ENCODE measurements at regions not wholly inside any gene's neighbourhood (a gene's known extent, or its start where the extent isn't known, plus 50 kb on each side); places are given as distances from the start of the nearest gene placed in this dataset.

DNA sequence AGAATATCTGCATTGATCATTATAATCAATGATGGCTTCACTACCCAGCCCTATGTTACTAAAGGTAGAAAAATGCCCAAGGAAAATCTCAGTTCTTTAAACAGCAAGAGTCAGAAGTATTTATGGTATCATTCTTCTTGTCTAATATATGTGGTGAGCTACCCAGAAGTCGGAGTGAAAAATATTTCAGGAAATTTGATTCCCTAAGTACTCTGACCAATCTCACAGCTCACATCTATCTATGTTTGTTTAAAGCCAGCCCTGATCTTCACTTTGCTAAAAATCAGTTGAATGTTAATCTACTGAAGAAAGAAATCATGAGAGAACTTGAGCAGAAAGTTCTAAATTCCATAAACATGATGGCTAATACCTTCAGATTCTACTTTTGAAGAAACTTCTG lies 522.9 kb upstream of the SLIT2 start:
- BruUV-seq (replicated peaks): no TSS peak
- no peaks in the 10 kb centered on the region for H3K9me3 ChIP-seq (ENCODE audit: insufficient read depth, low read depth)
- H4K20me1 ChIP-seq (ENCODE audit: insufficient read depth): no peaks in the 10 kb centered on the region
- H3K4me2 ChIP-seq: no peak overlapping the region
- H3K27ac ChIP-seq: no peak overlapping the region
- intact Hi-C loops (cut with micrococcal nuclease; ENCODE audit: unreplicated experiment): no loop called here
- H3K4me3 ChIP-seq: no peak overlapping the region
- no peaks in the 10 kb centered on the region for H3K27me3 ChIP-seq (ENCODE audit: insufficient read depth, low read depth)
- H3K4me1 ChIP-seq (replicated peaks; ENCODE audit: insufficient read depth): no peaks in the 10 kb centered on the region
- DNase-seq: no peak
- no peak overlapping the region for H2AFZ ChIP-seq
- H3K36me3 ChIP-seq (ENCODE audit: low read depth): no peaks in the 10 kb centered on the region
- H3K9me2 ChIP-seq (ENCODE audit: insufficient read depth): no peaks in the 10 kb centered on the region
- CTCF ChIA-PET: no interaction called here
- H3F3A ChIP-seq (ENCODE audit: insufficient read depth, low read depth): no peaks in the 10 kb centered on the region
- TF ChIP-seq EZH2 (IDR thresholded peaks at IDR 0.05; ENCODE audit: low read depth) (no peak), CTCF (conservative IDR thresholded peaks at IDR 0.05) (no peak)
- POLR2A ChIA-PET (ENCODE audit: unreplicated experiment): no interaction called here
- no peaks in the 10 kb centered on the region for H3K79me2 ChIP-seq (ENCODE audit: low read depth)

DNA sequence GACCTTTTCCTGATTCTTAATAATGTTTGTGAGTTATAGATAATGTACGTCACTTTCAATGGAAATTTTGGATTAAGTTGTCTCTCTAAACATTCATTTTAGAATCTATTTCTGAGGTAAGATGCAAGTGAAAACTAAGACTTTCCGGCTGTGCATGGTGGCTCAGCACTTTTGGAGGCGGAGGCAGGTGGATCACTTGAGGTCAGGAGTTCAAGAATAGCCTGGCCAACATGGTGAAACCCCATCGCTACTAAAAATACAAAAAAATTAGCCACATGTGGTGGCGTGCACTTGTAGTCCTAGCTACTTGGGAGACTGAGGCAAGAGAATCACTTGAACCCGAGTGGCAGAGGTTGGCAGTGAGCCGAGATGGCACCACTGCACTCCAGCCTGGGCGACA lies 524.6 kb upstream of the SLIT2 start:
- no peak overlapping the region for H3K4me2 ChIP-seq
- no peaks in the 10 kb centered on the region for H3F3A ChIP-seq (ENCODE audit: insufficient read depth, low read depth)
- DNase-seq: no peak
- intact Hi-C loops (cut with micrococcal nuclease; ENCODE audit: unreplicated experiment): no loop called here
- no peaks in the 10 kb centered on the region for H3K79me2 ChIP-seq (ENCODE audit: low read depth)
- no peaks in the 10 kb centered on the region for H3K36me3 ChIP-seq (ENCODE audit: low read depth)
- H2AFZ ChIP-seq: no peak overlapping the region
- BruUV-seq (replicated peaks): no TSS peak
- H3K9me3 ChIP-seq (ENCODE audit: insufficient read depth, low read depth): no peaks in the 10 kb centered on the region
- H3K4me3 ChIP-seq: no peak overlapping the region
- H3K4me1 ChIP-seq (replicated peaks; ENCODE audit: insufficient read depth): no peaks in the 10 kb centered on the region
- TF ChIP-seq EZH2 (IDR thresholded peaks at IDR 0.05; ENCODE audit: low read depth): no peak
- TF ChIP-seq CTCF (conservative IDR thresholded peaks at IDR 0.05): no peak
- no peak overlapping the region for H3K27ac ChIP-seq
- CTCF ChIA-PET: no interaction called here
- H3K27me3 ChIP-seq (ENCODE audit: insufficient read depth, low read depth): no peaks in the 10 kb centered on the region
- H3K9me2 ChIP-seq (ENCODE audit: insufficient read depth): no peaks in the 10 kb centered on the region
- no peaks in the 10 kb centered on the region for H4K20me1 ChIP-seq (ENCODE audit: insufficient read depth)
- POLR2A ChIA-PET (ENCODE audit: unreplicated experiment): no interaction called here

- H3K36me3 ChIP-seq (ENCODE audit: low read depth): no peaks in the 10 kb centered on the region
- no peaks in the 10 kb centered on the region for H3K79me2 ChIP-seq (ENCODE audit: low read depth)
- no peaks in the 10 kb centered on the region for H3K9me3 ChIP-seq (ENCODE audit: insufficient read depth, low read depth)
- intact Hi-C loops (cut with micrococcal nuclease; ENCODE audit: unreplicated experiment): no loop called here
- H3F3A ChIP-seq (ENCODE audit: insufficient read depth, low read depth): no peaks in the 10 kb centered on the region
- POLR2A ChIA-PET (ENCODE audit: unreplicated experiment): no interaction called here
- H2AFZ ChIP-seq: no peak overlapping the region
- no peak overlapping the region for H3K4me2 ChIP-seq
- no peak overlapping the region for H3K27ac ChIP-seq
- no TSS peak for BruUV-seq (replicated peaks)
- no peaks in the 10 kb centered on the region for H4K20me1 ChIP-seq (ENCODE audit: insufficient read depth)
- TF ChIP-seq CTCF (conservative IDR thresholded peaks at IDR 0.05) (no peak), EZH2 (IDR thresholded peaks at IDR 0.05; ENCODE audit: low read depth) (no peak)
- CTCF ChIA-PET: interaction anchor here (0.5 kb wide), 1 partner anchor 350 kb away, joined by 7 read pairs; no protein-coding TSS in a partner anchor
- H3K4me1 ChIP-seq (replicated peaks; ENCODE audit: insufficient read depth): no peaks in the 10 kb centered on the region
- no peaks in the 10 kb centered on the region for H3K9me2 ChIP-seq (ENCODE audit: insufficient read depth)
- no peaks in the 10 kb centered on the region for H3K27me3 ChIP-seq (ENCODE audit: insufficient read depth, low read depth)
- no peak for DNase-seq
- H3K4me3 ChIP-seq: no peak overlapping the region
Observed at GRCh38 chr4:19725130-19725529, 526.6 kb upstream of the SLIT2 start.

Data from PC-9 (cell line).